ENCODE measurements at regions not wholly inside any gene's neighbourhood (a gene's known extent, or its start where the extent isn't known, plus 50 kb on each side); places are given as distances from the start of the nearest gene placed in this dataset.
"Not testable (repeated sequence)": the region's sequence is repeated elsewhere in the genome, so short reads cannot be mapped to it uniquely, and the experiment has no call there.

DNA sequence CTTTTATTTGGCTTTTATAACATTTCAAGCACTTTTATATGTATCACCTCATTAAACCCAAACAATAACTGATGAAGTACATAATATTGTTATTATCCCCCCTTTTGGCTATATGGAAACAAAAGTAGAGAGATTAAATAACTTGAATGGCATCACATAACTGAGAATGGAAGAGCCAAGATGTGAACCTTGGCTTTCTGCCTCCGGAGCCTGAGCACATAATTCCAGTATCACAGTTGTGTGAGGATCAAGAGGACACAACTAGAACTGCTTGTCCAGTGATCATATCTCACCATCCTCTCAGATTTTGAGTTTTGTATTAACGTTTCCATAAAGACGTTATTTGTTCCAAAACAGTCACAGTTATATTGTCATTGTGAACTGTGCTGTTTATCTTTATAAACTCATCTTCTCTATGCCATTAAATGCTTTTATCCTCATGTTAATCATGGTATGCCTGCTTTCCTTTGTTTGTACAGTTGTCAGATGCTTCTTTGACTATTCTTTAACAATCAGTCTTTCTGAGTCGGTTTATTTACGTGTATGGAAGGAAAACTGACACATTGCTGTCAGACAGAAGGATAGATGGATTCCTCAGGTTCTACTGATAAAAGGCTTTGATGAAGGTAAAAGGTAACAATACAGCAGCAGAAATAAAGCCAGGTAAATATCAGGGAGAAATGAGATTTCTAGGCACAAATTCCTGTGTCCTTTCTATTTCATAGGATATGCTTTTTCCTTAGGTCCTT, 92.0 kb upstream of the FAM13C start:
- no peaks in the 10 kb centered on the region for H3K4me1 ChIP-seq (ENCODE audit: control insufficient read depth, insufficient read depth, low read length)
- H3K4me3 ChIP-seq (ENCODE audit: low read length): no peak overlapping the region
- H3K27me3 ChIP-seq (ENCODE audit: control insufficient read depth, insufficient read depth): no peaks in the 10 kb centered on the region
- DNase-seq (no peak), ATAC-seq (no peak)
- H3K27ac ChIP-seq (ENCODE audit: low read length): no peak overlapping the region
- no peaks in the 10 kb centered on the region for H3K9me3 ChIP-seq (ENCODE audit: control insufficient read depth, low read length)
- WGBS: 72% methylated on average over 5 of the region's 5 CpGs
- intact Hi-C loops (cut with DNase I): no loop called here

DNA sequence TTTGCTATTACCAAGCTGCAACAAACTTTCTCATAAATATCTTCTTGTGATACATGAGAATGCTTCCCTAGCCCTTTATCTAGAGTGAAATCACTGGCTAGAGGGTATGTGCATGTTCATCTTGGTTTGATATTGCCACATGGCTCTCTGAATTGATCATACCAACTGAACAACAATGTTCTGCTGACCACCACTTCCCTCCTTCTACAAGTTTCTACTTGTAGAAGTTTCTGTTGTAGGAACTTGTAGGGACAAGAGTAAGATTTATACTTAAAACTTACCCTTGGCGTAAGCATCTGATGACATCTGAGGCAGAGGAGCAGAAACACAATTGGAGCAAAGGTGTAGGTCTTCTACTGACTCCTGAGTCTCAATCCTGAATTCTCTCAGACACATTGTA, 86.3 kb upstream of the FAM13C start:
- ATAC-seq: no peak
- Histone ChIP-seq H3K4me3 (ENCODE audit: low read length) (no peak overlapping the region), H3K27me3 (ENCODE audit: control insufficient read depth, insufficient read depth) (no peaks in the 10 kb centered on the region), H3K9me3 (ENCODE audit: control insufficient read depth, low read length) (no peaks in the 10 kb centered on the region), H3K27ac (ENCODE audit: low read length) (no peak overlapping the region), H3K4me1 (ENCODE audit: control insufficient read depth, insufficient read depth, low read length) (no peaks in the 10 kb centered on the region)
- intact Hi-C loops (cut with DNase I): no loop called here
- no peak for DNase-seq
- WGBS: 100% methylated on average over 1 of the region's 1 CpG

DNA sequence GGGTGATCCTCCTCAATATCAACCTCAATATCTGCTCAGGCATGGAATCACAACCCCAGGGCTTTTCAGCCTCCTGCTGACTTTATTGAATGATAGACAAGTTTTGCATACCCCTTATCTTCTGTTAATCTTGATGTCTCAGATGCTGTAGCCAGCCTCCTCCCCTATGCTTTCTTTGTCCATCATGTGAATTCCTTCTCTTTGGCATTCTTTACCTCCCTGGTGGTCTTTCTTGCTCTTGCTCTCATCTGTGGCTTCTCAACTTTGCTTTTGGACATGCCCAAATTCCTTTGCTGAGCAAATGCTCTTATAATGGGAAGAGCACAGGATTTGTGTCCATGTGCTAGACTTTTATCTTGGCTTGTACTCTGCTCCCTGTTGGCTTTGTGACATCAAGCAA, 73.4 kb upstream of the FAM13C start:
- Histone ChIP-seq H3K4me1 (ENCODE audit: control insufficient read depth, insufficient read depth, low read length) (no peaks in the 10 kb centered on the region), H3K27me3 (ENCODE audit: control insufficient read depth, insufficient read depth) (no peaks in the 10 kb centered on the region), H3K9me3 (ENCODE audit: control insufficient read depth, low read length) (no peaks in the 10 kb centered on the region), H3K27ac (ENCODE audit: low read length) (no peak overlapping the region), H3K4me3 (ENCODE audit: low read length) (no peak overlapping the region)
- intact Hi-C loops (cut with DNase I): no loop called here
- no peak for ATAC-seq
- no peak for DNase-seq

DNA sequence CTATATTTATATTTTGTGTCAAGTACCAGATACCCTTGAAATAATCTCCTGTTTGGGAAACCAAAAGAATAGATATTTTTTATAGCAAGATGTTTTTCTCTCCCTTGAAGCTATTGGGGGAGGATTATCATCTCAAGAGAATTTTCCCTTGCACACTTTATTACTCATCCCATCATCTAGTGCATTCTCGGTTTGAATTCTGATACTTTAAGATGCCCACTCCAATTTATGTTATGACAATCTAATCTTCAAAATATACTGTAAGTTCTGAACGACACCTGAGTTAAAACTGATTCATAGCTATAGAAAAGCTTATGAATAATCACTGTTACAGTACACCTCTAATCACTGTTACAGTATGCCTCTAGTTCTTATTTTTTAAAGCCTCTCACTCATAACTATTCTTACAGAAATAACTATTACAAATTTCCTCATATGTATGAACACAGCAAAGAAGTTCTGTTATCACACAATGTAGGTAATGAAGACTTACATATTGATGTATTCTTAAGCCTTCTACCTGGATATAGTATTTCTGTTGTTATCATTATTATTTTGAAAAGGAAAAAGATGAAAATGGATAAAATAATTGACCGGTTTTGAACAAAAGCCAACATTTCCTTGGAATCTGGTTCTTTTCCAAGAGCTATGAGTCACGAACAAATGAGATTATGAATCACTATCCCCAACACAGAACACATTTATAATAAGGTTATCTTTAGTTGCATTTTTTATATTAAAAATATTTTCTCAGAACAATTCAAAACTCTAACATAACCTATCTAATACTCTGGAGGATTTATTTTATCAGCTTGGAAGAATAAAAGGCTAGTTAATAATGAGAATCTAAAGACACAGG, 72.3 kb upstream of the FAM13C start:
- Histone ChIP-seq H3K4me1 (ENCODE audit: control insufficient read depth, insufficient read depth, low read length) (no peaks in the 10 kb centered on the region), H3K27me3 (ENCODE audit: control insufficient read depth, insufficient read depth) (no peaks in the 10 kb centered on the region), H3K4me3 (ENCODE audit: low read length) (no peak overlapping the region), H3K9me3 (ENCODE audit: control insufficient read depth, low read length) (no peaks in the 10 kb centered on the region), H3K27ac (ENCODE audit: low read length) (no peak overlapping the region)
- ATAC-seq: no peak
- intact Hi-C loops (cut with DNase I): no loop called here
- DNase-seq: no peak
- WGBS: 37% methylated on average over 4 of the region's 4 CpGs

DNA sequence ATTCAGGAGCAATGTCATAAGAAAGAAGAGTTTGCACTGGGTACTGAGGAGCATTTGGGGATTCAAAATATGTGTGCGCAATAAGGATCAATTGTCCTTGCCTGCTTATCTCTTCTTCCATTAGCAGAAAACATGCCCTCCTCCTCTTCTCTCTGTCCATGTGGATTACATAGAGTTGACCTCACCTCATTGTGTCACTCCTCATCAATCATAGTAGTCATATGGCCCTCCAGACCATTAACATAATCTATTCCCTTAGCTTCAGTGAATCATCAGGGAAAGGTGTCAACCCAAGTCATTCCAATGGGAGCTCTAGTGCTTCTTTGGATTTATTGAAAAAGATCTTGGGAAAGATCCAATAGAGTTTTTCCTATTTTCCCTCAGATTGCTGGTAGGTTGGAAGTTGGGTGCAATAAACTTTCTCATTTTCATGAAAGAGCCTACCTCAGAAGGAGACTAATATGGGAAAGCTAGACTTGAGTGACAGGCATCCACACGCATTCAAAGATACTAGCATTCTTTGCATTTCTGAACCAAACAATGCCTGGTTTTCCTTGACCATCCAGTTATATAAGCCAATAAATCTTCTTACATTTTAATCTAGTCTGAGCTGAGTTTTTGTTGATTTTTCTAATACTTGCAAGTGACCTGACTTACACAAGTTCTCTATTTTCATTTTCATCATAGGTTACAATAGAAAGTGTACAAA, 71.5 kb upstream of the FAM13C start:
- intact Hi-C loops (cut with DNase I): no loop called here
- Histone ChIP-seq H3K27ac (ENCODE audit: low read length) (no peak overlapping the region), H3K4me3 (ENCODE audit: low read length) (no peak overlapping the region), H3K9me3 (ENCODE audit: control insufficient read depth, low read length) (no peaks in the 10 kb centered on the region), H3K27me3 (ENCODE audit: control insufficient read depth, insufficient read depth) (no peaks in the 10 kb centered on the region), H3K4me1 (ENCODE audit: control insufficient read depth, insufficient read depth, low read length) (no peaks in the 10 kb centered on the region)
- WGBS: 86% methylated on average over 2 of the region's 2 CpGs
- no peak for DNase-seq
- no peak for ATAC-seq

DNA sequence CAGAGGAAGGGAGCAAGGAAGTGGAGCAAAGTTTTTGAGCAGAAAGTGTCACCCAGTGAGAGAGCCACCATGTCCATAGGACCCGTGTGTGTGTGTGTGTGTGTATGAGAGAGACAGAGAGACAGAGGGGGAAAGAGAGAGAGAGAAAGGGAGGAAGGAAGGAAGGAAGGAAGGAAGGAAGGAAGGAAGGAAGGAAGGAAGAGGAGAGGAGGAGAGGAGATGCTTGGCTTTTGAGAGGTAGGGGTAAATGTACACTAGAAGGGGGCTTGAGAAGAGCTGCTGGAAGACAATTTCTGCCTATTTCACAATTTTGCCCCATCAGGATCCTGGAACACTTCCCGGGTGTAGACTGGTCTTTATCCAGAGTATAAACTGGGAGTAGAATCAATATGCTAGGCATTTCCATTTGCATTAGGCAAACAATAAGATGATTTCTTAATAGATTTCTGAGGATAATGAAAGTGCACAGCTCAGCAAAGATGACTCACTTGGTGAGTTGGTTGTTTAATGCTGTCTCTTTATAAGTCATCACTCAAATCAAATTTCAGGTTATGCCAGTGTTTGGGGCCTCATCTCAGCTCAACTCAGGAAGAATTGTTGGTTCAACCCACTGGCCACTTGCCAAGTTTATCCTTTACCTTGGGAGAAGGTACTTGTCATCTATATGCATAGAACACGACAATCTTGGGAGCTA, 70.0 kb upstream of the FAM13C start:
- intact Hi-C loops (cut with DNase I): no loop called here
- H3K4me1 ChIP-seq (ENCODE audit: control insufficient read depth, insufficient read depth, low read length): no peaks in the 10 kb centered on the region
- no peaks in the 10 kb centered on the region for H3K9me3 ChIP-seq (ENCODE audit: control insufficient read depth, low read length)
- WGBS: 82% methylated on average over 3 of the region's 3 CpGs
- ATAC-seq (no peak), DNase-seq (no peak)
- no peak overlapping the region for H3K27ac ChIP-seq (ENCODE audit: low read length)
- no peak overlapping the region for H3K4me3 ChIP-seq (ENCODE audit: low read length)
- H3K27me3 ChIP-seq (ENCODE audit: control insufficient read depth, insufficient read depth): no peaks in the 10 kb centered on the region

DNA sequence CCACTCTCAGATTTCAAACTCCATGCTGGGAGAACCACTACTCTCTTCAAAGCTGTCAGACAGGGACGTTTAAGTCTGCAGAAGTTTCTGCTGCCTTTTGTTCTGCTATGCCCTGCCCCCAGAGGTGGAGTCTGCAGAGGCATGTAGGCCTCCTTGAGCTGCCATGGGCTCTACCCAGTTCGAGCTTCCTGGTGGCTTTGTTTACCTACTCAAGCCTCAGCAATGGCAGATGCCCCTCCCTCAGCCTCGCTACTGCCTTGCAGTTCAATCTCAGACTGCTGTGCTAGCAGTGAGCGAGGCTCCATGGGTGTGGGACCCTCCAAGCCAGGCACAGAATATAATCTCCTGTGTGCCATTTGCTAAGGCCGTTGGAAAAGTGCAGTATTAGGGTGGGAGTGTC, 51.4 kb upstream of the FAM13C start:
- H3K9me3 ChIP-seq (ENCODE audit: control insufficient read depth, low read length); H3K4me1 ChIP-seq (ENCODE audit: control insufficient read depth, insufficient read depth, low read length); H3K27ac ChIP-seq (ENCODE audit: low read length); intact Hi-C loops (cut with DNase I); H3K4me3 ChIP-seq (ENCODE audit: low read length); ATAC-seq; H3K27me3 ChIP-seq (ENCODE audit: control insufficient read depth, insufficient read depth); DNase-seq: not testable (repeated sequence)
- WGBS: 68% methylated on average over 5 of the region's 5 CpGs
